ENCODE measurements at regions not wholly inside any gene's neighbourhood (a gene's known extent, or its start where the extent isn't known, plus 50 kb on each side); places are given as distances from the start of the nearest gene placed in this dataset.
"Not testable (repeated sequence)": the region's sequence is repeated elsewhere in the genome, so short reads cannot be mapped to it uniquely, and the experiment has no call there.

GRCh38 chr2:43146083-43146482 is 80.3 kb downstream of the ZFP36L2 start:
- DNase-seq: no peak

- peak; percentile 73 to 77 for DNase-seq
Observed at GRCh38 chr2:43144263-43144662, 82.1 kb downstream of the ZFP36L2 start.

GRCh38 chr2:43143756-43144155 is 82.7 kb downstream of the ZFP36L2 start:
- DNase-seq: no peak

GRCh38 chr2:43142921-43143438 is 83.4 kb downstream of the ZFP36L2 start:
- peak; percentile 5 to 8 for DNase-seq

- not testable (repeated sequence) for DNase-seq
Observed at GRCh38 chr2:43141636-43142151, 84.7 kb downstream of the ZFP36L2 start.

GRCh38 chr2:43139996-43140621 is 86.3 kb downstream of the ZFP36L2 start:
- no peak for DNase-seq

- DNase-seq: no peak
Observed at GRCh38 chr2:43139501-43139900, 86.9 kb downstream of the ZFP36L2 start.

GRCh38 chr2:43138441-43138840 is 88.0 kb downstream of the ZFP36L2 start:
- no peak for DNase-seq

GRCh38 chr2:43136876-43137275 is 89.5 kb downstream of the ZFP36L2 start:
- DNase-seq: no peak

GRCh38 chr2:43136011-43136799 is 90.2 kb downstream of the ZFP36L2 start:
- DNase-seq: no peak

- DNase-seq: no peak
Observed at GRCh38 chr2:43135583-43135982, 90.8 kb downstream of the ZFP36L2 start.

- DNase-seq: no peak
Observed at GRCh38 chr2:43134571-43134889, 91.9 kb downstream of the ZFP36L2 start.

- DNase-seq: peak; percentile 89 to 91
Observed at GRCh38 chr2:43133708-43134570, 92.5 kb downstream of the ZFP36L2 start.

GRCh38 chr2:43133336-43133707 is 93.1 kb downstream of the ZFP36L2 start:
- no peak for DNase-seq

GRCh38 chr2:43132683-43133301 is 93.6 kb downstream of the ZFP36L2 start:
- peak; percentile 55 to 56 for DNase-seq

GRCh38 chr2:43131890-43132682 is 94.3 kb downstream of the ZFP36L2 start:
- no peak for DNase-seq

- peak; percentile 90 to 99 for DNase-seq
Observed at GRCh38 chr2:43131051-43131889, 95.1 kb downstream of the ZFP36L2 start.

- DNase-seq: no peak
Observed at GRCh38 chr2:43130548-43130875, 95.9 kb downstream of the ZFP36L2 start.

GRCh38 chr2:43129676-43130547 is 96.5 kb downstream of the ZFP36L2 start:
- peak; percentile 73 for DNase-seq

- DNase-seq: no peak
Observed at GRCh38 chr2:43128559-43128955, 97.8 kb downstream of the ZFP36L2 start.
